Karpas-422 (cell line): ENCODE measurements at regions not wholly inside any gene's neighbourhood (a gene's known extent, or its start where the extent isn't known, plus 50 kb on each side); places are given as distances from the start of the nearest gene placed in this dataset.

Source experiments
- DNase-seq: peaks from one replicate; pipeline ENCODE4 v3.0.0-alpha.2; 2015
- H2AFZ ChIP-seq: fragments of 200-600 bp; sonication (generic); 2 replicates; pipeline ENCODE4 v1.6.1; 2014; ENCODE audit warnings: antibody characterized with exemption, low read length, mixed read lengths
- H3K27ac ChIP-seq: fragments of 200-600 bp; sonication (generic); 2 replicates; pipeline ENCODE4 v1.5.1; 2014; ENCODE audit warnings: mild to moderate bottlenecking, low read length, moderate library complexity
- H3K27me3 ChIP-seq: fragments of 200-600 bp; sonication (generic); 2 replicates; pipeline ENCODE4 v1.6.1; 2014; ENCODE audit warnings: low read length, mixed read lengths
- H3K36me3 ChIP-seq: fragments of 200-600 bp; sonication (generic); 2 replicates; pipeline ENCODE4 v1.6.1; 2014; ENCODE audit warnings: low read length, mixed read lengths; ENCODE audit not compliant: insufficient read depth
- H3K4me1 ChIP-seq: fragments of 200-600 bp; sonication (generic); 2 replicates; pipeline ENCODE4 v1.6.1; 2014; ENCODE audit warnings: mild to moderate bottlenecking, low read length, mixed read lengths
- H3K4me2 ChIP-seq: fragments of 200-600 bp; sonication (generic); 2 replicates; pipeline ENCODE4 v1.6.1; 2014; ENCODE audit warnings: low read length, low read depth, mild to moderate bottlenecking; ENCODE audit not compliant: poor library complexity, severe bottlenecking
- H3K4me3 ChIP-seq: fragments of 200-600 bp; sonication (generic); 2 replicates; pipeline ENCODE4 v1.5.1; 2014; ENCODE audit warnings: mild to moderate bottlenecking, antibody characterized with exemption, low read length, mixed read lengths
- H3K79me2 ChIP-seq: fragments of 200-600 bp; sonication (generic); 2 replicates; pipeline ENCODE4 v1.6.1; 2014; ENCODE audit warnings: mild to moderate bottlenecking, low read length, mixed read lengths
- H3K9ac ChIP-seq: fragments of 200-600 bp; sonication (generic); 2 replicates; pipeline ENCODE4 v1.6.0; 2014; ENCODE audit warnings: low read length
- H3K9me2 ChIP-seq: fragments of 200-600 bp; sonication (generic), shearing (Covaris generic); replicated peaks from 2 replicates; pipeline ENCODE4 v1.6.0; 2014; ENCODE audit warnings: mild to moderate bottlenecking, low read length, moderate library complexity; ENCODE audit not compliant: insufficient read depth
- H3K9me3 ChIP-seq: fragments of 300-700, 200-600 bp; sonication (generic); 2 replicates; pipeline ENCODE4 v1.6.1; 2014; ENCODE audit warnings: low read length, mixed read lengths
- H4K20me1 ChIP-seq: fragments of 200-600 bp; sonication (generic); 2 replicates; pipeline ENCODE4 v1.6.1; 2014; ENCODE audit warnings: mild to moderate bottlenecking, antibody characterized with exemption, low read length, low read depth; ENCODE audit not compliant: insufficient read depth

DNA sequence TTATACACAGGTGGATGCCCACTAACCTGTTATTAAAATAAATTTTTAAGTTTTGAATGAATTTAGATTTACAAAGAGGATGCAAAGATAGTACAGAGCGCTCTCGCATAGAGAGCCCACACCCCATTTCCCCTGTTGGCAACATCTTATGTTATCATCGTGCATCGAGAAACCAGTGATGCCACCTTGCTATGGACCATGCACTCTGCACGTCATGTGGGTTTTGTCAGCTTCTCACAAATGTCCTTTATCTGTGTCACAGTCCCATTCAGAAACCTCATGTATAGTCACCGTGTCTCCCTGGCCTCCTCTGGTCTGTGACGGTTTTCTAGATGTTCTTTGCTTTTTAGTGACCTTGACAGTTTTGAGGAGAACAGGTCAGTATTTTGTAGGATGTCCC, 60.0 kb downstream of the ING1 start:
- H3K9me3 ChIP-seq: no peaks in the 10 kb centered on the region
- no peak overlapping the region for H3K4me3 ChIP-seq
- no peak for DNase-seq
- H3K79me2 ChIP-seq: no peaks in the 10 kb centered on the region
- H3K27me3 ChIP-seq: no peaks in the 10 kb centered on the region
- no peak overlapping the region for H2AFZ ChIP-seq
- no peak overlapping the region for H3K9ac ChIP-seq
- no peaks in the 10 kb centered on the region for H4K20me1 ChIP-seq
- H3K4me2 ChIP-seq: no peak overlapping the region
- no peaks in the 10 kb centered on the region for H3K9me2 ChIP-seq
- no peak overlapping the region for H3K27ac ChIP-seq
- H3K36me3 ChIP-seq: no peaks in the 10 kb centered on the region
- no peaks in the 10 kb centered on the region for H3K4me1 ChIP-seq

DNA sequence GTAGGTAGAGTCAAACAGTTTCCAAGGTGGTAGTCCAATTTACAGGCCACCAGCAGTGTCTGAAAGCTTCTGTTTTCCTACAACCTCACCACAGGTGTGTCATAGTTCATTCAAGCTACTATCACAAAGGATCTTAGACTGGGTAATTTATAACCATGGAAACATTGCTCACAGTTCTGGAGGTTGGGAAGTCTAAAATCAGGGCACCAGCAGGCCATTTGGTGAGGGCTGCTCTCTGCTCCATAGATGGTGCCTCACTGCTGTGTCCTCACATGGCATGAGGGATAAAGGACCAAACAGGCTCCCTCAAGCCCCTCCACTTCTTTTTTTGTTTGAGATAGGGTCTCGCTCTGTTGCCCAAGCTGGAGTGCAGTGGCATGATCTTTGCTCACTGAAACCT, 60.6 kb downstream of the ING1 start:
- H3K79me2 ChIP-seq: no peaks in the 10 kb centered on the region
- no peak overlapping the region for H3K4me2 ChIP-seq
- H3K9me3 ChIP-seq: no peaks in the 10 kb centered on the region
- no peak overlapping the region for H2AFZ ChIP-seq
- no peaks in the 10 kb centered on the region for H3K4me1 ChIP-seq
- H3K9me2 ChIP-seq: no peaks in the 10 kb centered on the region
- no peak overlapping the region for H3K27ac ChIP-seq
- DNase-seq: no peak
- H3K9ac ChIP-seq: no peak overlapping the region
- H3K27me3 ChIP-seq: no peaks in the 10 kb centered on the region
- no peaks in the 10 kb centered on the region for H4K20me1 ChIP-seq
- no peaks in the 10 kb centered on the region for H3K36me3 ChIP-seq
- no peak overlapping the region for H3K4me3 ChIP-seq

DNA sequence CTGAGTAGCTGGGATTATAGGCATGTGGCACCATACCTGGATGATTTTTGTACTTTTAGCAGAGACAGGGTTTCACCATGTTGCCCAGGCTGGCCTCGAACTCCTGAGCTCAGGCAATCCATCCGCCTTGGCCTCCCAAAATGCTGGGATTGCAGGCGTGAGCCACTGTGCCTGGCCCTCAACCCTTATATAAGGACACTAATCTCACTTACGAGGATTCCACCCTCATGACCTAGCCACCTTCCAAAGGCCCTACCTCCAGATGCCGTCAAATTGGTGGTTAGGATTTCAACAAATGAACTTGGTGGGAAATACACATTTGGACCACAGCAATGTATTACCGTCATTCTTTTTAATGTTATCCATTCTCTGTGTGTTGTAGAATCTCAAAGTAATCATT, 61.0 kb downstream of the ING1 start:
- no peaks in the 10 kb centered on the region for H3K4me1 ChIP-seq
- DNase-seq: no peak
- H3K9ac ChIP-seq: no peak overlapping the region

DNA sequence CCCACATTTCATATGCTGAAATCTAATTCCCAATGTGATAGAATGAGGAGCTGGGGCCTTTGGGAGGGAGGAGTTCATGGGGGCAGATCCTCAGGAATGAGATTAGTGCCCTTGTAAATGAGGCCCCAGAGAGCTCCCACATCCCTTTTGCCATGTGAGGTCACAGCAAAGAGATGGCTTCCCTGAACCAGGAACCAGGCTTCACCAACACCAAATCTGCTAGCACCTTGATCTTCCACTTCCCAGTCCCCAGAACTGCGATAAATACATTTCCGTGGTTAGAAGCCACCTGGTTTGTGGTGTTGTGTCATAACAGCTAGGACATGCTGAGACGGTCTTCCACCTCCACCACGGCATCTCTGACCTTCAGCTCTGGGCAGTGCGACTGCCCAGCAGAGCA, 62.1 kb downstream of the ING1 start:
- no peak for DNase-seq
- Histone ChIP-seq H4K20me1 (no peaks in the 10 kb centered on the region), H3K4me3 (no peak overlapping the region), H3K36me3 (no peaks in the 10 kb centered on the region), H3K9ac (no peak overlapping the region), H3K79me2 (no peaks in the 10 kb centered on the region), H3K27ac (no peak overlapping the region), H3K9me2 (no peaks in the 10 kb centered on the region; the same call in 1 of the 2 replicates), H3K27me3 (no peaks in the 10 kb centered on the region), H3K4me1 (no peaks in the 10 kb centered on the region), H2AFZ (no peak overlapping the region), H3K4me2 (no peak overlapping the region), H3K9me3 (no peaks in the 10 kb centered on the region)

More for the DNA sequence above, 61.0 kb downstream of the ING1 start:
- Histone ChIP-seq H3K4me2 (no peak overlapping the region), H2AFZ (no peak overlapping the region), H3K36me3 (no peaks in the 10 kb centered on the region), H3K4me3 (no peak overlapping the region), H3K9me3 (no peaks in the 10 kb centered on the region), H4K20me1 (no peaks in the 10 kb centered on the region), H3K79me2 (no peaks in the 10 kb centered on the region), H3K27me3 (no peaks in the 10 kb centered on the region), H3K27ac (no peak overlapping the region), H3K9me2 (no peaks in the 10 kb centered on the region)

- no peaks in the 10 kb centered on the region; the same call in 1 of the 2 replicates for H3K9me2 ChIP-seq
- H3K9ac ChIP-seq: no peak overlapping the region
- no peak for DNase-seq
- no peaks in the 10 kb centered on the region for H3K27me3 ChIP-seq
- H3K27ac ChIP-seq: no peak overlapping the region
- no peaks in the 10 kb centered on the region for H3K9me3 ChIP-seq
- no peaks in the 10 kb centered on the region for H3K79me2 ChIP-seq
- no peak overlapping the region for H3K4me3 ChIP-seq
- no peaks in the 10 kb centered on the region for H4K20me1 ChIP-seq
- no peaks in the 10 kb centered on the region for H3K36me3 ChIP-seq
- no peak overlapping the region for H2AFZ ChIP-seq
- no peak overlapping the region for H3K4me2 ChIP-seq
- no peaks in the 10 kb centered on the region for H3K4me1 ChIP-seq
Observed at GRCh38 chr13:110777251-110777820, 63.8 kb downstream of the ING1 start.

- no peak overlapping the region for H2AFZ ChIP-seq
- H3K27me3 ChIP-seq: no peaks in the 10 kb centered on the region
- H3K4me3 ChIP-seq: no peak overlapping the region
- no peaks in the 10 kb centered on the region for H3K79me2 ChIP-seq
- H3K4me1 ChIP-seq: no peaks in the 10 kb centered on the region
- no peak overlapping the region for H3K27ac ChIP-seq
- H3K36me3 ChIP-seq: no peaks in the 10 kb centered on the region
- DNase-seq: no peak
- no peaks in the 10 kb centered on the region for H4K20me1 ChIP-seq
- no peaks in the 10 kb centered on the region for H3K9me3 ChIP-seq
- H3K9me2 ChIP-seq: no peaks in the 10 kb centered on the region; the same call in 1 of the 2 replicates
- no peak overlapping the region for H3K4me2 ChIP-seq
- no peak overlapping the region for H3K9ac ChIP-seq
Observed at GRCh38 chr13:110779022-110779421, 65.5 kb downstream of the ING1 start.

DNA sequence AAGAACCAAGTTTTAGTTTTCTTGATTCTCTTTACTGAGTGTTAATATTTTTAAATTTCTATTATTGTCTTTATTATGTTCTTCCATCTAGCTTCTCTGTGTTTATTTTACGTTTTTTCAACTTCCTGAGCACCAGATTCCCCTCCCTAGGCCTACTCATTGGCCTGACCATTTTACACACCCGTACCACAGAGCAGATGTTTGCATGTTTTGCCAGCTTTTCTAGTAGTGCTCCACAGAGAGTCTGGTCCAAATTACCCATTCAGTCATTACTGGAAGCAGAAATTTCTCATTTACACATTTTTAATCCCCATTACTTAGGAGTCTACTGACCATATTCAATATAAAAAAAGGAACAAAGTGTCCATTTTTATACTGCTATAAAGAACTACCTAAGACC, 66.9 kb downstream of the ING1 start:
- DNase-seq: no peak
- Histone ChIP-seq H3K79me2 (no peaks in the 10 kb centered on the region), H2AFZ (no peak overlapping the region), H3K36me3 (no peaks in the 10 kb centered on the region), H3K4me1 (no peaks in the 10 kb centered on the region), H3K27me3 (no peaks in the 10 kb centered on the region), H3K9me3 (no peaks in the 10 kb centered on the region), H4K20me1 (no peaks in the 10 kb centered on the region), H3K4me2 (no peak overlapping the region), H3K27ac (no peak overlapping the region), H3K4me3 (no peak overlapping the region), H3K9me2 (no peaks in the 10 kb centered on the region; the same call in 1 of the 2 replicates), H3K9ac (no peak overlapping the region)

GRCh38 chr13:110782185-110782584, 68.7 kb downstream of the ING1 start:
- Histone ChIP-seq H3K4me1 (no peaks in the 10 kb centered on the region), H2AFZ (no peak overlapping the region), H4K20me1 (no peaks in the 10 kb centered on the region), H3K79me2 (no peaks in the 10 kb centered on the region), H3K4me3 (no peak overlapping the region), H3K36me3 (no peaks in the 10 kb centered on the region), H3K9me2 (no peaks in the 10 kb centered on the region; the same call in 1 of the 2 replicates), H3K27ac (no peak overlapping the region), H3K9ac (no peak overlapping the region), H3K4me2 (no peak overlapping the region), H3K9me3 (no peaks in the 10 kb centered on the region), H3K27me3 (no peaks in the 10 kb centered on the region)
- DNase-seq: no peak

DNA sequence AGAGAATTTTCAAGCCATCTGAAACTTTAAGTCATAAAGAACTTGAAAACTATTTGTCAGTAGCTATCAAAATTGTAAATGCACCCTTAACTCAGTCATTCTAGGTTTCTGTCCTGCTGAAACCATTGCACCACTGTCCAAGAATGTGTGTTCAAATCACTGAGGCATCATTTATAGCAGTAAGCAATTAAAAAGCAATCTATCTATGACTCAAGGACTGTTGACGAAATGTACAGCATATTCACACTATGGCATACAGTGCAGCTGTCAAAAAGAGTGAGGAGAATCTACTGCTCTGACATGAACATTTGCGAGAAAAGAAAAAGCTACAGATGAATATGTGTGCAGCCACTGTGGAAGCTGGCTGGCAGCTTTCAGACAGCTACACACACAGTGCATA, 71.2 kb downstream of the ING1 start:
- Histone ChIP-seq H3K9me3 (no peaks in the 10 kb centered on the region), H3K9me2 (no peaks in the 10 kb centered on the region; the same call in 1 of the 2 replicates), H4K20me1 (no peaks in the 10 kb centered on the region), H3K4me2 (no peak overlapping the region), H2AFZ (no peak overlapping the region), H3K79me2 (no peaks in the 10 kb centered on the region), H3K4me3 (no peak overlapping the region), H3K9ac (no peak overlapping the region), H3K27me3 (no peaks in the 10 kb centered on the region), H3K27ac (no peak overlapping the region), H3K4me1 (no peaks in the 10 kb centered on the region), H3K36me3 (no peaks in the 10 kb centered on the region)
- DNase-seq: no peak
